Endothelial cell of umbilical vein (primary cell): ENCODE measurements at regions not wholly inside any gene's neighbourhood (a gene's known extent, or its start where the extent isn't known, plus 50 kb on each side); places are given as distances from the start of the nearest gene placed in this dataset.

Experiments used
- BruUV-seq: library from RNA; stranded (reverse); fragments of 400-500 nt; replicated peaks from 2 replicates; lab custom pipeline; 2021; lab: Mats Ljungman, UMichigan
- CTCF ChIA-PET: fragments of 300-600, 350-600 bp; sonication (Branson Sonifier 250); formaldehyde crosslinking; loops from one replicate; lab custom pipeline; 2021; ENCODE audit warnings: antibody characterized with exemption, inconsistent platforms; lab: Charles Lee
- POLR2A ChIA-PET: fragments of 300-600, 350-600 bp; sonication (Branson Sonifier 250); formaldehyde crosslinking; loops from one replicate; lab custom pipeline; 2021; ENCODE audit warnings: antibody characterized with exemption, inconsistent platforms; lab: Charles Lee
- DNase-seq: peaks from one replicate; pipeline ENCODE4 v3.0.0-alpha.2; 2011; ENCODE audit warnings: low read depth, low spot score
- FAIRE-seq: peaks from 2 replicates; lab custom pipeline; 2011; peaks lifted over from hg19 to GRCh38; lab: Jason Lieb, UNC
- H2AFZ ChIP-seq: 2 replicates; pipeline ENCODE4 v1.6.0; 2012; ENCODE audit warnings: low read depth, low read length, control low read depth, inconsistent platforms
- H3K27ac ChIP-seq: 2 replicates; pipeline ENCODE4 v1.5.1; 2011; ENCODE audit warnings: low read depth, mild to moderate bottlenecking, control low read depth, low read length, moderate library complexity; ENCODE audit not compliant: insufficient read depth
- H3K27me3 ChIP-seq, 2 experiments: 2 replicates each; pipeline versions ENCODE4 v1.6.0 to v1.6.1; 2011; ENCODE audit warnings: low read length in 2 of 2, mixed read lengths in 1 of 2; ENCODE audit not compliant: control insufficient read depth in 2 of 2, insufficient read depth in 2 of 2
- H3K36me3 ChIP-seq, 2 experiments: 2 replicates in 1 of 2; 3 replicates in 1 of 2; pipeline ENCODE4 v1.5.1; 2011; ENCODE audit warnings: low read length in 2 of 2, mild to moderate bottlenecking in 1 of 2, moderate library complexity in 1 of 2; ENCODE audit not compliant: control insufficient read depth in 2 of 2, insufficient read depth in 2 of 2; ENCODE audit errors: extremely low read depth in 1 of 2
- H3K4me1 ChIP-seq: 3 replicates; pipeline ENCODE4 v1.5.1; 2011; ENCODE audit warnings: mild to moderate bottlenecking, low read length; ENCODE audit not compliant: control insufficient read depth, insufficient read depth; ENCODE audit errors: extremely low read depth
- H3K4me2 ChIP-seq: 2 replicates; pipeline ENCODE4 v1.6.1; 2011; ENCODE audit warnings: low read length, control low read depth, mixed read lengths; ENCODE audit not compliant: insufficient read depth
- H3K4me3 ChIP-seq, 3 experiments: fragments of 200-600 bp in 1 of 3; sonication (generic), shearing (Covaris generic) in 1 of 3; replicated peaks in 1 of 3; 2 replicates each; pipeline ENCODE4 v1.5.1; 2011 to 2016; ENCODE audit warnings: control low read depth in 3 of 3, low read length in 3 of 3, mild to moderate bottlenecking in 2 of 3, inconsistent platforms in 1 of 3, low read depth in 1 of 3, moderate library complexity in 1 of 3; ENCODE audit not compliant: insufficient read depth in 1 of 3
- H3K79me2 ChIP-seq: 2 replicates; pipeline ENCODE4 v1.6.0; 2012; ENCODE audit warnings: low read length, inconsistent platforms; ENCODE audit not compliant: control insufficient read depth, insufficient read depth
- H3K9ac ChIP-seq: replicated peaks from 2 replicates; pipeline ENCODE3; 2011; ENCODE audit warnings: low read length, control low read depth; ENCODE audit not compliant: insufficient read depth; ENCODE audit errors: extremely low read depth
- H3K9me1 ChIP-seq: replicated peaks from 3 replicates; pipeline ENCODE4 v1.6.0; 2011; ENCODE audit warnings: mild to moderate bottlenecking, low read length; ENCODE audit not compliant: control insufficient read depth, insufficient read depth; ENCODE audit errors: extremely low read depth
- H3K9me3 ChIP-seq: replicated peaks from 2 replicates; pipeline ENCODE4 v1.5.1; 2012; ENCODE audit warnings: low read length, inconsistent platforms; ENCODE audit not compliant: control insufficient read depth, insufficient read depth
- H4K20me1 ChIP-seq: replicated peaks from 2 replicates; pipeline ENCODE3; 2011; ENCODE audit warnings: mild to moderate bottlenecking, low read length; ENCODE audit not compliant: control insufficient read depth, insufficient read depth; ENCODE audit errors: extremely low read depth
- CTCF ChIP-seq, 2 donors: IDR thresholded peaks; 1 replicate in 1 of 2; 2 replicates in 1 of 2; pipeline ENCODE4 v1.5.1; 2011; ENCODE audit warnings: low read length in 2 of 2, mild to moderate bottlenecking in 2 of 2, moderate library complexity in 2 of 2, control low read depth in 1 of 2, inconsistent platforms in 1 of 2, low read depth in 1 of 2; ENCODE audit not compliant: insufficient read depth in 1 of 2; ENCODE audit errors: extremely low read depth in 1 of 2
- EZH2 ChIP-seq: IDR thresholded peaks from 2 replicates; pipeline ENCODE4 v1.6.1; 2012; ENCODE audit warnings: borderline replicate concordance, low read depth, mild to moderate bottlenecking, moderate library complexity, low read length, inconsistent platforms; ENCODE audit not compliant: severe bottlenecking
- FOS ChIP-seq: IDR thresholded peaks from 2 replicates; pipeline ENCODE4 v1.6.1; 2011; ENCODE audit warnings: mild to moderate bottlenecking, low read length, moderate library complexity, borderline replicate concordance; ENCODE audit not compliant: insufficient read depth
- MAX ChIP-seq: IDR thresholded peaks from 2 replicates; pipeline ENCODE4 v1.6.1; 2011; ENCODE audit not compliant: insufficient read depth, insufficient read length
- POLR2AphosphoS5 ChIP-seq: IDR thresholded peaks from 2 replicates; pipeline ENCODE4 v1.6.1; 2012; ENCODE audit warnings: low read depth, mild to moderate bottlenecking, control low read depth, low read length, moderate library complexity; ENCODE audit not compliant: insufficient read depth
- dilution Hi-C: fragments of 300-500 bp; cut with MboI; formaldehyde crosslinking; loops from one replicate; pipeline ENCODE4 v1.15.0; 2019; ENCODE audit warnings: low sequenced_read_pairs; ENCODE audit not compliant: extremely low pct_ligation_motif_present
- intact Hi-C: fragments of 100-400 bp; cut with micrococcal nuclease; formaldehyde crosslinking; loops from one replicate; pipeline ENCODE4 v1.10.0; 2022

- ChIA-PET CTCF (no interaction called here), POLR2A (no interaction called here)
- dilution Hi-C loops, result no loop called here
Measured at GRCh38 chr4:28755081-28755480, 1894.4 kb downstream of the STIM2 start.

More at GRCh38 chr4:28755081-28755480, 1894.4 kb downstream of the STIM2 start:
- Histone ChIP-seq H3K27ac (no peak overlapping the region), H3K36me3 (no peaks in the 10 kb centered on the region), H3K27me3 (no peaks in the 10 kb centered on the region), H4K20me1 (no peaks in the 10 kb centered on the region), H3K4me3 (no peak overlapping the region), H3K4me1 (no peaks in the 10 kb centered on the region), H3K9me3 (no peaks in the 10 kb centered on the region), H3K9ac (no peak overlapping the region), H3K9me1 (no peaks in the 10 kb centered on the region), H2AFZ (no peak overlapping the region), H3K4me2 (no peak overlapping the region), H3K79me2 (no peaks in the 10 kb centered on the region)
- intact Hi-C loops, result no loop called here
- no TSS peak for BruUV-seq
- FAIRE-seq (no peak), DNase-seq (no peak)
- TF ChIP-seq CTCF (IDR thresholded peaks at IDR 0.05; ENCODE audit: extremely low read depth in 1 of 2, insufficient read depth in 1 of 2, low read depth in 1 of 2, low read length in 2 of 2) (no peak), POLR2AphosphoS5 (no peak), MAX (no peak), FOS (no peak), EZH2 (no peak)
